ENCODE measurements at regions not wholly inside any gene's neighbourhood (a gene's known extent, or its start where the extent isn't known, plus 50 kb on each side); places are given as distances from the start of the nearest gene placed in this dataset.

DNA sequence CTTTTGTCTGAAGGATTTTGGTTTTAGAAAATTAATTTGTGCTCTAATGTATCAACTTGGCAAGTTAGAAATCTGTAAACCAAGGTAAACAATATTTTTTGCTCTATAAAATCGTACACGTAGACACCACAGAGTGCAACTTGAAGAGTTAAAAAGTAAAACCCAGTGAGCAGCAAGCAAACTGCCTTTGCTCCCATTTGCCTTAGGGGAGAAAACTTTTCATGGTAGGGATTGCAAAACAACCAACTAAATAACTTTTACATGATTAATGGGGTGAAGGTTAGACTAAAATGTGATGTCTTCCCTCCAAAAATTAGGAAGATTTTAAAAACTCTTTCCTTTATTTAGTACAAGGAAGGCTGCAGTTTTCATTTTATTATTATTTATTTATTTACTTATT is 224.2 kb upstream of the LYZL1 start:
- intact Hi-C loops (cut with micrococcal nuclease; ENCODE audit: unreplicated experiment): no loop called here
- Histone ChIP-seq H3K27me3 (ENCODE audit: control insufficient read depth, insufficient read depth, low read length) (peaks cover 2% of the 10 kb centered on the region; the same call in 1 of the 2 replicates), H3K4me3 (ENCODE audit: low read depth in 2 of 2, low read length in 2 of 2) (no peak overlapping the region), H3K36me3 (ENCODE audit: control insufficient read depth, insufficient read depth, low read length) (no peaks in the 10 kb centered on the region), H3K9me3 (ENCODE audit: control insufficient read depth, insufficient read depth, low read depth, low read length) (no peaks in the 10 kb centered on the region), H3K4me1 (ENCODE audit: control insufficient read depth, insufficient read depth, low read length) (no peaks in the 10 kb centered on the region), H3K27ac (ENCODE audit: low read length) (no peak overlapping the region)
- ChIA-PET CTCF (no interaction called here), POLR2A (no interaction called here)
- in situ Hi-C loops (cut with HindIII; ENCODE audit: low pct_unique_long_range_greater_than_20kb, low sequenced_read_pairs): no loop called here
- no TSS peak for BruUV-seq (replicated peaks)
- ATAC-seq (no peak), DNase-seq (ENCODE audit: low read depth, low spot score) (no peak)
- no peak for TF ChIP-seq POLR2AphosphoS5 (IDR thresholded peaks at IDR 0.05; ENCODE audit: low read depth, low read length)
- no peak for TF ChIP-seq TCF7L2 (IDR thresholded peaks at IDR 0.05; ENCODE audit: low read depth, low read length)
- TF ChIP-seq, protein P1, sequence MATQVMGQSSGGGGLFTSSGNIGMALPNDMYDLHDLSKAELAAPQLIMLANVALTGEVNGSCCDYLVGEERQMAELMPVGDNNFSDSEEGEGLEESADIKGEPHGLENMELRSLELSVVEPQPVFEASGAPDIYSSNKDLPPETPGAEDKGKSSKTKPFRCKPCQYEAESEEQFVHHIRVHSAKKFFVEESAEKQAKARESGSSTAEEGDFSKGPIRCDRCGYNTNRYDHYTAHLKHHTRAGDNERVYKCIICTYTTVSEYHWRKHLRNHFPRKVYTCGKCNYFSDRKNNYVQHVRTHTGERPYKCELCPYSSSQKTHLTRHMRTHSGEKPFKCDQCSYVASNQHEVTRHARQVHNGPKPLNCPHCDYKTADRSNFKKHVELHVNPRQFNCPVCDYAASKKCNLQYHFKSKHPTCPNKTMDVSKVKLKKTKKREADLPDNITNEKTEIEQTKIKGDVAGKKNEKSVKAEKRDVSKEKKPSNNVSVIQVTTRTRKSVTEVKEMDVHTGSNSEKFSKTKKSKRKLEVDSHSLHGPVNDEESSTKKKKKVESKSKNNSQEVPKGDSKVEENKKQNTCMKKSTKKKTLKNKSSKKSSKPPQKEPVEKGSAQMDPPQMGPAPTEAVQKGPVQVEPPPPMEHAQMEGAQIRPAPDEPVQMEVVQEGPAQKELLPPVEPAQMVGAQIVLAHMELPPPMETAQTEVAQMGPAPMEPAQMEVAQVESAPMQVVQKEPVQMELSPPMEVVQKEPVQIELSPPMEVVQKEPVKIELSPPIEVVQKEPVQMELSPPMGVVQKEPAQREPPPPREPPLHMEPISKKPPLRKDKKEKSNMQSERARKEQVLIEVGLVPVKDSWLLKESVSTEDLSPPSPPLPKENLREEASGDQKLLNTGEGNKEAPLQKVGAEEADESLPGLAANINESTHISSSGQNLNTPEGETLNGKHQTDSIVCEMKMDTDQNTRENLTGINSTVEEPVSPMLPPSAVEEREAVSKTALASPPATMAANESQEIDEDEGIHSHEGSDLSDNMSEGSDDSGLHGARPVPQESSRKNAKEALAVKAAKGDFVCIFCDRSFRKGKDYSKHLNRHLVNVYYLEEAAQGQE (IDR thresholded peaks at IDR 0.05; ENCODE audit: insufficient read depth in 1 of 2, low read depth in 2 of 2, low read length in 1 of 2): no peak
- no peak for TF ChIP-seq SIN3A (IDR thresholded peaks at IDR 0.05; ENCODE audit: borderline replicate concordance, insufficient read depth, low read depth, low read length)
- TF ChIP-seq, protein P2, sequence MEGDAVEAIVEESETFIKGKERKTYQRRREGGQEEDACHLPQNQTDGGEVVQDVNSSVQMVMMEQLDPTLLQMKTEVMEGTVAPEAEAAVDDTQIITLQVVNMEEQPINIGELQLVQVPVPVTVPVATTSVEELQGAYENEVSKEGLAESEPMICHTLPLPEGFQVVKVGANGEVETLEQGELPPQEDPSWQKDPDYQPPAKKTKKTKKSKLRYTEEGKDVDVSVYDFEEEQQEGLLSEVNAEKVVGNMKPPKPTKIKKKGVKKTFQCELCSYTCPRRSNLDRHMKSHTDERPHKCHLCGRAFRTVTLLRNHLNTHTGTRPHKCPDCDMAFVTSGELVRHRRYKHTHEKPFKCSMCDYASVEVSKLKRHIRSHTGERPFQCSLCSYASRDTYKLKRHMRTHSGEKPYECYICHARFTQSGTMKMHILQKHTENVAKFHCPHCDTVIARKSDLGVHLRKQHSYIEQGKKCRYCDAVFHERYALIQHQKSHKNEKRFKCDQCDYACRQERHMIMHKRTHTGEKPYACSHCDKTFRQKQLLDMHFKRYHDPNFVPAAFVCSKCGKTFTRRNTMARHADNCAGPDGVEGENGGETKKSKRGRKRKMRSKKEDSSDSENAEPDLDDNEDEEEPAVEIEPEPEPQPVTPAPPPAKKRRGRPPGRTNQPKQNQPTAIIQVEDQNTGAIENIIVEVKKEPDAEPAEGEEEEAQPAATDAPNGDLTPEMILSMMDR (IDR thresholded peaks at IDR 0.05): no peak

DNA sequence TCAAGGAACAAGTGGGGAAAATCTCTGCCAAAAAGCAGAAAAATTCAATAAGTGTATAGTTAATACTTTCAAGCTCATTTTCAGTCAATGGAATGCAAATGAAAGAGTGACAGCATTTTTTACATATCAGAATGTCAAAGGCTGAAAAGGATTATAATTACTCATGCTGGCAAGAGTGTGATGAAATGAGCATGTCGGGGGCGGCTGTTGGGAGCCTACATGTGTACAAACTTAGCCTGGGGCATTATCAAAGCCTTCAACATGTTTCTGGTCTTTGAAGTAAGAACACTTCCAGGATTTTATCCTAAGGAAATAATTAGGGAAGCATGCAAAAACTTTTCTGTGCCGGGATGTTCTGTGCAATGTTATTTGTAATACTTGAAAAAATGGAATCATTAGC is 221.7 kb upstream of the LYZL1 start:
- Histone ChIP-seq H3K36me3 (ENCODE audit: control insufficient read depth, insufficient read depth, low read length) (no peaks in the 10 kb centered on the region), H3K27ac (ENCODE audit: low read length) (no peak overlapping the region), H3K27me3 (ENCODE audit: control insufficient read depth, insufficient read depth, low read length) (peaks cover 2% of the 10 kb centered on the region; the same call in 1 of the 2 replicates), H3K4me3 (ENCODE audit: low read depth in 2 of 2, low read length in 2 of 2) (no peak overlapping the region), H3K9me3 (ENCODE audit: control insufficient read depth, insufficient read depth, low read depth, low read length) (no peaks in the 10 kb centered on the region), H3K4me1 (ENCODE audit: control insufficient read depth, insufficient read depth, low read length) (no peaks in the 10 kb centered on the region)
- DNase-seq (ENCODE audit: low read depth, low spot score) (no peak), ATAC-seq (no peak)
- POLR2A ChIA-PET: no interaction called here
- TF ChIP-seq SIN3A (IDR thresholded peaks at IDR 0.05; ENCODE audit: borderline replicate concordance, insufficient read depth, low read depth, low read length) (no peak), TCF7L2 (IDR thresholded peaks at IDR 0.05; ENCODE audit: low read depth, low read length) (no peak), POLR2AphosphoS5 (IDR thresholded peaks at IDR 0.05; ENCODE audit: low read depth, low read length) (no peak)
- TF ChIP-seq, protein P1 (IDR thresholded peaks at IDR 0.05; ENCODE audit: insufficient read depth in 1 of 2, low read depth in 2 of 2, low read length in 1 of 2): no peak
- TF ChIP-seq, protein P2 (IDR thresholded peaks at IDR 0.05): no peak
- in situ Hi-C loops (cut with HindIII; ENCODE audit: low pct_unique_long_range_greater_than_20kb, low sequenced_read_pairs): no loop called here
- intact Hi-C loops (cut with micrococcal nuclease; ENCODE audit: unreplicated experiment): no loop called here
- no TSS peak for BruUV-seq (replicated peaks)
- CTCF ChIA-PET: no interaction called here

All from Panc1 (cell line).